Peyer's patch (tissue), 4 donors: ENCODE measurements at regions not wholly inside any gene's neighbourhood (a gene's known extent, or its start where the extent isn't known, plus 50 kb on each side); places are given as distances from the start of the nearest gene placed in this dataset.

ENCODE experiments used
- POLR2A ChIP-seq, 2 donors: fragments of 450-650 bp; IDR thresholded peaks; one replicate each; pipeline ENCODE4 v1.5.1; 2017; ENCODE audit warnings: antibody characterized with exemption in 2 of 2, mild to moderate bottlenecking in 2 of 2, moderate library complexity in 2 of 2
- TF ChIP-seq, protein P1 (sequence below), 6 experiments: fragments of 450-650 bp in 4 of 6; fragments of 200-600 bp in 2 of 6; sonication (generic) in 1 of 6; IDR thresholded peaks; one replicate each; pipeline ENCODE4 v1.5.1; 2017 to 2019; ENCODE audit warnings: antibody characterized with exemption in 6 of 6, mild to moderate bottlenecking in 3 of 6, moderate library complexity in 1 of 6

DNA sequence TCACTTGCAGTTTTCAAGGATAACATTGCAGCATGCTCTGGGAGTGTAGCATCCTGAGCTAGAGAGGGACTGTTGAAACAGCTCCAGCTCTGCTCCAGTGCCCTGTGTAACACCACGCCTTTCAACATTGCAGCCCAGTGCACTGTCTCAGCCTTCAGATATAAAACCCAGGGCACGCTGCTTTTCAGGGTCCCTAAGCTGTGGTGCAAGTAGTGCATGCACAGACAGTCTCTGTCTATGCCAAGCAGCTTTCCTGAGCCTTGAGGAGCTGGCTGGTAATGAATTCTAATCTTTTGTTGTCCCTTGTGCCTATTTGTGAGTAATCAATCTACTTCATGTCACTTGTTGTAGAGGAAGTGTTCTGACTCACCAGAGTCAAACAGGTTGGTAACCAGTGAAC is 897.0 kb downstream of the ARAP2 start:
- TF ChIP-seq, protein P1, sequence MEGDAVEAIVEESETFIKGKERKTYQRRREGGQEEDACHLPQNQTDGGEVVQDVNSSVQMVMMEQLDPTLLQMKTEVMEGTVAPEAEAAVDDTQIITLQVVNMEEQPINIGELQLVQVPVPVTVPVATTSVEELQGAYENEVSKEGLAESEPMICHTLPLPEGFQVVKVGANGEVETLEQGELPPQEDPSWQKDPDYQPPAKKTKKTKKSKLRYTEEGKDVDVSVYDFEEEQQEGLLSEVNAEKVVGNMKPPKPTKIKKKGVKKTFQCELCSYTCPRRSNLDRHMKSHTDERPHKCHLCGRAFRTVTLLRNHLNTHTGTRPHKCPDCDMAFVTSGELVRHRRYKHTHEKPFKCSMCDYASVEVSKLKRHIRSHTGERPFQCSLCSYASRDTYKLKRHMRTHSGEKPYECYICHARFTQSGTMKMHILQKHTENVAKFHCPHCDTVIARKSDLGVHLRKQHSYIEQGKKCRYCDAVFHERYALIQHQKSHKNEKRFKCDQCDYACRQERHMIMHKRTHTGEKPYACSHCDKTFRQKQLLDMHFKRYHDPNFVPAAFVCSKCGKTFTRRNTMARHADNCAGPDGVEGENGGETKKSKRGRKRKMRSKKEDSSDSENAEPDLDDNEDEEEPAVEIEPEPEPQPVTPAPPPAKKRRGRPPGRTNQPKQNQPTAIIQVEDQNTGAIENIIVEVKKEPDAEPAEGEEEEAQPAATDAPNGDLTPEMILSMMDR (IDR thresholded peaks at IDR 0.05), result no peak
- TF ChIP-seq POLR2A (IDR thresholded peaks at IDR 0.05), result no peak
